Effector memory CD8-positive, alpha-beta T cell (primary cell): ENCODE measurements at regions not wholly inside any gene's neighbourhood (a gene's known extent, or its start where the extent isn't known, plus 50 kb on each side); places are given as distances from the start of the nearest gene placed in this dataset.

Source experiments
- ATAC-seq: fragments of 150-1000 bp; cut with Tn5 transposase; replicated peaks from 2 replicates; pipeline ENCODE4 v1.10.0; 2021; ENCODE audit warnings: mild to moderate bottlenecking, moderate library complexity
- DNase-seq, 3 experiments: peaks; one replicate each; pipeline ENCODE4 v3.0.0; 2021
- H3K27ac Mint-ChIP-seq, 2 donors: one replicate each; pipeline ENCODE4 v1.8.0; 2022; ENCODE audit warnings: mild to moderate bottlenecking in 2 of 2, mixed read lengths in 2 of 2, moderate library complexity in 2 of 2
- H3K27me3 Mint-ChIP-seq, 2 donors: one replicate each; pipeline ENCODE4 v1.8.0; 2022; ENCODE audit warnings: mixed read lengths in 2 of 2
- H3K36me3 Mint-ChIP-seq: one replicate; pipeline ENCODE4 v1.8.0; 2022; ENCODE audit warnings: mild to moderate bottlenecking, moderate library complexity, mixed read lengths; ENCODE audit not compliant: insufficient read depth
- H3K4me1 Mint-ChIP-seq, 2 donors: one replicate each; pipeline ENCODE4 v1.8.0; 2022; ENCODE audit warnings: low read depth in 2 of 2, mixed read lengths in 2 of 2
- H3K4me3 Mint-ChIP-seq, 2 donors: one replicate each; pipeline ENCODE4 v1.8.0; 2022; ENCODE audit warnings: mild to moderate bottlenecking in 2 of 2, mixed read lengths in 2 of 2, moderate library complexity in 2 of 2
- H3K9me3 Mint-ChIP-seq, 2 donors: one replicate each; pipeline ENCODE4 v1.8.0; 2022; ENCODE audit warnings: mixed read lengths in 2 of 2

GRCh38 chr12:75728826-75729225 lies 217.4 kb upstream of the KRR1 start:
- Mint-ChIP-seq H3K36me3 (no peaks in the 10 kb centered on the region), H3K27me3 (no peaks in the 10 kb centered on the region), H3K27ac (no peak overlapping the region), H3K4me1 (no peaks in the 10 kb centered on the region), H3K4me3 (no peak overlapping the region), H3K9me3 (no peaks in the 10 kb centered on the region)
- ATAC-seq (no peak), DNase-seq (no peak)

GRCh38 chr12:75727577-75727976 lies 216.2 kb upstream of the KRR1 start:
- Mint-ChIP-seq H3K27me3 (no peaks in the 10 kb centered on the region), H3K9me3 (no peaks in the 10 kb centered on the region), H3K4me1 (peaks cover 8 to 9% of the 10 kb centered on the region in 2 donors), H3K4me3 (no peak overlapping the region), H3K27ac (no peak overlapping the region), H3K36me3 (no peaks in the 10 kb centered on the region)
- no peak for DNase-seq
- no peak for ATAC-seq

- DNase-seq: no peak
These were observed 214.2 kb upstream of the KRR1 start for GRCh38 chr12:75725521-75726111.

GRCh38 chr12:75724928-75725312 lies 213.5 kb upstream of the KRR1 start:
- no peak for ATAC-seq
- Mint-ChIP-seq H3K4me1 (peaks cover 13 to 15% of the 10 kb centered on the region in 2 donors), H3K4me3 (no peak overlapping the region), H3K27ac (no peak overlapping the region), H3K27me3 (no peaks in the 10 kb centered on the region), H3K9me3 (no peaks in the 10 kb centered on the region), H3K36me3 (no peaks in the 10 kb centered on the region)
- DNase-seq: no peak

More at GRCh38 chr12:75725521-75726111, 214.2 kb upstream of the KRR1 start:
- Mint-ChIP-seq H3K4me3 (no peak overlapping the region), H3K4me1 (peaks cover 11 to 13% of the 10 kb centered on the region in 2 donors), H3K27me3 (no peaks in the 10 kb centered on the region), H3K9me3 (no peaks in the 10 kb centered on the region), H3K36me3 (no peaks in the 10 kb centered on the region), H3K27ac (no peak overlapping the region)
- no peak for ATAC-seq

GRCh38 chr12:75724307-75724927 lies 213.0 kb upstream of the KRR1 start:
- Mint-ChIP-seq H3K36me3 (no peaks in the 10 kb centered on the region), H3K27ac (no peak overlapping the region), H3K9me3 (no peaks in the 10 kb centered on the region), H3K4me1 (peaks cover 13 to 15% of the 10 kb centered on the region in 2 donors), H3K27me3 (no peaks in the 10 kb centered on the region), H3K4me3 (no peak overlapping the region)
- ATAC-seq (no peak), DNase-seq (no peak)

- peak overlapping the region in 1 of 2 donors; percentile 82 for H3K27ac Mint-ChIP-seq
- peak overlapping the region; percentile 31 to 37 for H3K4me3 Mint-ChIP-seq
- H3K36me3 Mint-ChIP-seq: no peaks in the 10 kb centered on the region
- DNase-seq (peak; percentile 3 to 14 (median 11)), ATAC-seq (peak; percentile 98)
- no peaks in the 10 kb centered on the region for H3K9me3 Mint-ChIP-seq
- H3K27me3 Mint-ChIP-seq: no peaks in the 10 kb centered on the region
- H3K4me1 Mint-ChIP-seq: peaks cover 13 to 15% of the 10 kb centered on the region in 2 donors
These were observed 211.3 kb upstream of the KRR1 start for GRCh38 chr12:75722714-75723200.

- ATAC-seq: no peak
- peaks cover 13 to 15% of the 10 kb centered on the region in 2 donors for H3K4me1 Mint-ChIP-seq
- no peak overlapping the region for H3K4me3 Mint-ChIP-seq
- no peak for DNase-seq
- no peaks in the 10 kb centered on the region for H3K27me3 Mint-ChIP-seq
- no peaks in the 10 kb centered on the region for H3K36me3 Mint-ChIP-seq
- peak overlapping the region in 1 of 2 donors; percentile 82 for H3K27ac Mint-ChIP-seq
- no peaks in the 10 kb centered on the region for H3K9me3 Mint-ChIP-seq
These were observed 210.4 kb upstream of the KRR1 start for GRCh38 chr12:75721796-75722195.

GRCh38 chr12:75720812-75721641 lies 209.6 kb upstream of the KRR1 start:
- DNase-seq: no peak
- Mint-ChIP-seq H3K4me1 (peaks cover 13 to 15% of the 10 kb centered on the region in 2 donors), H3K27me3 (no peaks in the 10 kb centered on the region), H3K9me3 (no peaks in the 10 kb centered on the region), H3K36me3 (no peaks in the 10 kb centered on the region), H3K27ac (no peak overlapping the region), H3K4me3 (peak overlapping the region in 1 of 2 donors; percentile 26)
- ATAC-seq: no peak

- Mint-ChIP-seq H3K4me3 (no peak overlapping the region), H3K4me1 (peaks cover 5 to 9% of the 10 kb centered on the region in 2 donors), H3K9me3 (no peaks in the 10 kb centered on the region), H3K27me3 (no peaks in the 10 kb centered on the region), H3K27ac (no peak overlapping the region), H3K36me3 (no peaks in the 10 kb centered on the region)
- DNase-seq: no peak
- no peak for ATAC-seq
These were observed 206.5 kb upstream of the KRR1 start for GRCh38 chr12:75717902-75718301.

- DNase-seq (no peak), ATAC-seq (no peak)
- no peak overlapping the region for H3K27ac Mint-ChIP-seq
- no peaks in the 10 kb centered on the region for H3K9me3 Mint-ChIP-seq
- no peaks in the 10 kb centered on the region for H3K27me3 Mint-ChIP-seq
- peaks cover 0 to 4% of the 10 kb centered on the region in 2 donors for H3K4me1 Mint-ChIP-seq
- no peaks in the 10 kb centered on the region for H3K36me3 Mint-ChIP-seq
- no peak overlapping the region for H3K4me3 Mint-ChIP-seq
These were observed 205.0 kb upstream of the KRR1 start for GRCh38 chr12:75716291-75717025.

- Mint-ChIP-seq H3K27me3 (no peaks in the 10 kb centered on the region), H3K4me1 (peaks cover 0 to 4% of the 10 kb centered on the region in 2 donors), H3K9me3 (no peaks in the 10 kb centered on the region), H3K4me3 (no peak overlapping the region), H3K36me3 (no peaks in the 10 kb centered on the region), H3K27ac (no peak overlapping the region)
- ATAC-seq (no peak), DNase-seq (no peak)
These were observed 204.3 kb upstream of the KRR1 start for GRCh38 chr12:75715682-75716081.

GRCh38 chr12:75715323-75715644 lies 203.9 kb upstream of the KRR1 start:
- H3K4me1 Mint-ChIP-seq: peaks cover 0 to 1% of the 10 kb centered on the region in 2 donors
- DNase-seq (no peak), ATAC-seq (no peak)
- no peak overlapping the region for H3K27ac Mint-ChIP-seq
- no peaks in the 10 kb centered on the region for H3K9me3 Mint-ChIP-seq
- H3K27me3 Mint-ChIP-seq: no peaks in the 10 kb centered on the region
- no peak overlapping the region for H3K4me3 Mint-ChIP-seq
- H3K36me3 Mint-ChIP-seq: no peaks in the 10 kb centered on the region
